GM18498 (cell line): ENCODE measurements at regions not wholly inside any gene's neighbourhood (a gene's known extent, or its start where the extent isn't known, plus 50 kb on each side); places are given as distances from the start of the nearest gene placed in this dataset.

Experiments used
- ATAC-seq: cut with Tn5 transposase; IDR thresholded peaks from one replicate; pipeline ENCODE4 v1.9.1; 2021; ENCODE audit warnings: mild to moderate bottlenecking, moderate library complexity; ENCODE audit not compliant: unreplicated experiment

DNA sequence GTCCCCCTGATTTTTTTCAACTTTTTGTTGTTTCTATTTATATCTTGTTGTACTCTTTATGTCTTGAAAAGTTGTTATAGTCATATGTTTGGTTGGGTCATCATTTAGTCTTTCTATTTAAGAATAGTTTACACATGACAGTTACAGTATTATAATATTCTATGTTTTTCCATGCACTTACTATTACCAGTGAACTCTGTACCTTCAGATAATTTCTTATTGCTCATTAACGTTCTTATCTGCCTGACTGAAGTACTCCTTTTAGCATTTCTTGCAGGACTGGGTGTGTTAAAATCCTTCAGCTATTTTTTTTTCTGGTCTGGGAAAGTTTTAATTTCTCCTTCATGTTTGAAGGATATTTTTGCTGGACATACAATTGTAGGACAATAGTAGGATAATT lies 157.7 kb upstream of the DIPK2B start:
- no peak for ATAC-seq

- no peak for ATAC-seq
These were observed 152.8 kb upstream of the DIPK2B start for GRCh38 chrX:45353456-45353855.

DNA sequence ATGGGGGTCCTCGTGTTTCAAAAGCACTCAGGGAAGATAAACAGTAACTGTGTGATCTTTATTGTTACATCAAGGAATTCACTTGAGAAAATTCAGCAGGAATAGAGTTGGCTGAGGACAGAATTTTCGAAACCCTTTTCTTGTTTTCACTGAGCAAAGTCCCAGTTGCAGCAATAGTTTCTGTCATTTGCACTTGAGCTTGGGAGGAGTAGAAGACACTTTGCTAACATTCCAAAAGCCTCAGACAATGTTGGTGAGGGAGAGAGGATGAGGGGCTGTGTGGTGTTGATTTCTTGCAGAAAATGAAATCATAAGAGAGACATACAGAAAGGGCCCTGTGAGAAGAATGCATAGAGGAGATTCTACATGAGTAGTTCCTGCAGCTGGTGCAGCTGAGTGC lies 151.9 kb upstream of the DIPK2B start:
- ATAC-seq, result no peak

GRCh38 chrX:45351478-45351877 lies 150.8 kb upstream of the DIPK2B start:
- no peak for ATAC-seq

DNA sequence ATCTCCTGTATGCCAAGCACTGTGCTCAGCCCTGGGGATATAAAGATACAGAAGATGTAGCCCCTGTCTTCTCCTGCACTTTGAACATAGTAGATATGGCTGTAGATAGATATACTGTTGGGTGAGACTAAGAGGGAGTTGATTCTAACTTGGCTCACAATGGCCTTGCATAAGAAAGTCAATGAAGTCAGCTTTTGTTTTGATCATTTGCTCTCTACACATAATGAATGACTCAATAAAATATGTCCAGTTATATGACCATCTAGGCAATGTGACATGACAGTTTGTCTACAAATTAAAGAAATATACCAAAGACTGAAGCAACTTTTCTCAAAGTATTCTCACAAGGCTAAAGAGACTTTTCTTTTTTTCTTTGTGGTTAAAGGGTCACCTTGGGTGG lies 147.6 kb upstream of the DIPK2B start:
- ATAC-seq, result no peak

DNA sequence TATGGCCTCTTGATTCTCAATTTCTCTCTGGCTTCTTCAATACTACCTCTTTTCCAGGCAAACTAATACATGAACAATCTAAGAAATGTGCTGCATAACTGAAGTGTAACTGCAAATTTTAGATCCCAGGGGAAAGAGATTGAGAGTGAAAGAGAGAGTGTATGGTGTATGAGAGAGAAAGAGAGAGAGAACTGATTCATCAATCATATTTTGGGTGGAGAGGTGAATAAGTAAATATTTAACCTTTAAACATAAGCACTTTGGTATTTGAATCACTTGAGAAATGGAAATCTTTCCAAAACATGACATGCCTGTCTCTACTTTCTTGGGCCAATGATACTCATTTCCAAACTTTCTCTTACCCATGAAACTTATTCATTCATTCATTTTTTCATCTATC lies 147.2 kb upstream of the DIPK2B start:
- ATAC-seq, result no peak

DNA sequence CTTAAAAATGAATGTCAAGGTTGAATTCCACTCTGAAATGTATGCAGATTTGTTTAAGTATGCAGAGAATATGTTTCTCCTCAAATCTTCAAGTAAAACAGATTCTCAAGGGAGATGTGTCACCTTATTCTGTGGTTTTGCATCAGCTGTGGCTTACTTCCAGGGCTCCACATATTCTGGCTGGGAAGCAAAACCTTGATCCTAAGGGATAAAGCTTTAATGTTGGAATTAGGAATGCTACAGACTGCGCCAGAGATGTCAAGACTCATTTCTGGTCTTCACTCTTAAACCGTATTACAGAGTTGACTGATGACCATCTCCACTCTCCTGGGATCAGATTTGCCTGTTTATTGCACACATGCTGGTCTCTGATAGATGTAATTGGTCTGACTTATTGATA lies 143.9 kb upstream of the DIPK2B start:
- ATAC-seq, result no peak

GRCh38 chrX:45329217-45329616 lies 128.5 kb upstream of the DIPK2B start:
- ATAC-seq, result no peak

DNA sequence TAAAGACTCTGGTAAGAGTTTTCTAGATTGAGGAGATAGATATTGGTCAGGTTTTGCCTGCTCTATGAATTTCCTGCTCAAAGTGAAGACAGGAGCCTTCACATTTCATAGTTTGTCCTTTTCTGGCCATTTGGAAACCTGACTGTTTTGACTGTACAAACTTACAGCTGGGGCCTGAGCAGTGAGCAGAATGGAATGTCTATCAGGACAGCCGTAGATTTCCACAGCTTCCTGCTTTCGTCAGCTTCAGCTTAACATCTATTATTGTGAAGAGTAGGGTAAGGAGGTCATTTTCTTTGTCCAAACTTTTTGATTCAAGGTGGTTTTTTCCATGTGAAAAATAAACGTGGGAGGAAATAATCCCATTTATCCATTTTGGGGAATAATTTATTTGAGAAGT lies 124.3 kb upstream of the DIPK2B start:
- ATAC-seq, result no peak

DNA sequence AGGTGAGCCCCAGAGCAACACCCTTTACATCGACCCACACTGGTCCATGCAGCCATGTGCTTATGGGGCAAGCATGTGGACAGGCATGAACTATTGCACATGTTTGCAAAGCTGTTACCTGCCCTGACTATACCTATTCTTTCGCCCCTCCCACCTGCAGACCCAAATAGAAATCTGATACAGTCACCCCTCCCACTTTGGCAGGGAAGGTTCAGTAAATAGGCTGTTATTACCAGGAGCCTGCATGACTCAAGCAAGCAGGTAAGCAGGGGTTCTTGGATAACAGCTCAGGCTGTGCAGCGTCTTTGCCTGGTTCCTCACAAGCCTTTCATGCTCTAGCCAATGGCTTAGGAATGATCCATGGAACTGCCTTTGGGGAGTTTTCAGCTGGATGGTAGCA lies 122.7 kb upstream of the DIPK2B start:
- no peak for ATAC-seq

DNA sequence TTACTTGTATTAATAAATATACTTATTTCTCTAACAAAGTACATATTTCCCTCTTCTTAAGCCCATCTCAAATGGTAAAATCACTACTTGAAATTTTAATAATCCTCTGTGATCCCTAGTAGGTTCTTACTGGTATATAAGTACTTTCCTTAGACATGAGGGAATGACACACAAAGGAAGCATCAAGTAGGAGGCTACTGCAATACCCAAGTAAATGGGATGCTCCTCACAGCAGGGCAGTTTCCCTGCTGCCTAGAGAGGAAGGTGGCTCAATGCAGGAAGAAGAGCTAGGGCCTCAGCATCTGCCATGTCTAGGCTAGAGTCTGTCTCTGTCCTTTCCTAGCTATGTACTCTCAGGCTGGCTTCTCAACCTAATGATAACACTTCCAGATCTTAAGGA lies 122.1 kb upstream of the DIPK2B start:
- no peak for ATAC-seq

DNA sequence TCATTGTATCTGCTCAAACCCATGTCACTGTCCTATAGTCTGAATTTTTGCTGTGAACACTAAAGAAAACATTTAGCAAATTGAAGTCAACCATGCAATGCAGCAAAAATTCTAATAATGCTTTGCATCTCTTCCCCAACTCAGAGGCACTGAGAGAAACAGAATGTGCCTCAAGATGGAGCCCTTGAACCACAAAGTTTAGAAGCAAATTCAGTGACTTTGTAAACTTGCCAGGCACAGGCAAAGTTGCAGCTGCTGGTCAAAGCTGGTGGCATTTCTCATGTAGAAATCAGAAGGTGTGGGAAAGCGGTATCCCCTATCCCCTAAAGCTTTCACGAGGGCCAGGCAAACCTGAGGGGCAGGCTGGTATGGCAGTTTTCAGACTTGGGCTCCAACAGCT lies 121.7 kb upstream of the DIPK2B start:
- no peak for ATAC-seq

DNA sequence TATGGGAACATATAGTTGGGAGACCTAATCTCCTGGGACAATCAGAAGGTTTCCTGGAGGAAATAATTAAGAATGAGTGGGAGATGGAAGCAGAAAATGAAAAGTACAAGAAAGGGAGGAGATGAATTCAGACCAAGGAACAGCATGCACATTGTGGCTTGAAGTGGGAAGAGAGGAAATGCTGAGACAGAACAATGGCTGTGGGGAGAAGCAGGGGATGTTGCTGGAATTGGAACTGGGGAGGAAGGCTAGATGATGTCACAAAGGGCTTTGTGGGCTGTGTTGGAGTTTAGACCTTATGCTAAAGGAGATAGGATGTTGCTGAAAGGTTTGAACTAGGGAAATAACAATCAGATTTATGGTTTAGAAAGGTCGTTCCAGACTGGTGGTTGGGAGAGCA lies 119.5 kb upstream of the DIPK2B start:
- no peak for ATAC-seq

- no peak for ATAC-seq
These were observed 109.1 kb upstream of the DIPK2B start for GRCh38 chrX:45309801-45310200.

- no peak for ATAC-seq
These were observed 108.4 kb upstream of the DIPK2B start for GRCh38 chrX:45309096-45309495.

DNA sequence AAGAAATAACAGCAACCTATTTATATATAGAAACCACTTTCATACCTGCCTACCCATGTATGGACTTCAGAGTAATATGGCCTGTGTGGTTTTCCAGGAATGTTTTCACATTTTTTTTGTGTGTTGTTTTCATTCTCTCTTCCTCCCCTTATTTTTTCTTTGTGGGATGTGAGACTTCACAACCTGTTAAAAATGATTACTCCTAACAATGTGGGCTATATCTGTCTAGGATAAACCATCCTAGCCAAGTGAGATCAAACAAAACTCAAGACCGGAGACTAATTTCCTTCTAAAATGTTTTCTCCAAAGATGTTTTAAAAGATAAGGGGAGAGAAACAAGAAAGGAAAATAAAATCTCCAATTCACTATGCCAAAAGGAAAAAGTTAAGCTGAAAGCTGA lies 106.1 kb upstream of the DIPK2B start:
- ATAC-seq, result no peak

GRCh38 chrX:45300638-45301037 lies 100.0 kb upstream of the DIPK2B start:
- no peak for ATAC-seq

GRCh38 chrX:45295259-45295986 lies 94.7 kb upstream of the DIPK2B start:
- no peak for ATAC-seq

DNA sequence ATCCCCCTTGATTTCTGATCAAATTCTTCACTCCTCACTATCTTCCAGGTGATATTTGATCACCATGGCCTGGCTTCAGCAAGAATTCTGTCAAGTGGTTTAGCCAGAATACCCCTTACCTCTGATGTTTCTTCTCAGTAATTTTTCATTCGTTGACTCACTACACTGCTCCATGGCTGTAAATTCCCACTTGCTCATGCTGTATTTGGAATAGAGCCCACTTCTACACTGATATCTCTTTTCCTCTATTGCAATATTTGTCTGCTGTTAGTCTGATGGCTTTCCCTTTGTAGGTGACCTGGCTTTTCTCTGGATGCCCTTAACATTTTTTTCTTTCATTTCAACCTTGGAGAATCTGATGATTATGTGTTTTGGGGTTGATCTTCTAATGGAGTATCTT lies 73.9 kb upstream of the DIPK2B start:
- no peak for ATAC-seq

DNA sequence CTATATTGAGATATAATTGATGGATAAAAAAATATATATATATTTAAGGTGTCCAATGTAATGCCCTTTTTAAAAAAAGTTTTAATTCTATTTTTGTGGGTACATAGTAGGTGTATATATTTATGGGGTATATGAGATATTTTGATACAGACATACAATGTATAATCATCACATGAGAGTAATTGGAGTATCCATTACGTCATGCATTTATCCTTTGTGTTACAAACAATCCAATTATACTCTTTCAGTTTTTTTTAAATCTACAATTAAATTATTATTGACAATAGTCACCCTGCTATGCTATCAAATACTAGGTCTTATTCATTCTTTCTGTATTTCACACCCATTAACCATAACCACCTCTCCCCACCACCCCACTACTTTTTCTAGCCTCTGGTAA lies 66.3 kb upstream of the DIPK2B start:
- ATAC-seq, result no peak

- no peak for ATAC-seq
These were observed 65.8 kb upstream of the DIPK2B start for GRCh38 chrX:45266456-45266855.

- ATAC-seq, result no peak
These were observed 64.2 kb upstream of the DIPK2B start for GRCh38 chrX:45264865-45265264.

DNA sequence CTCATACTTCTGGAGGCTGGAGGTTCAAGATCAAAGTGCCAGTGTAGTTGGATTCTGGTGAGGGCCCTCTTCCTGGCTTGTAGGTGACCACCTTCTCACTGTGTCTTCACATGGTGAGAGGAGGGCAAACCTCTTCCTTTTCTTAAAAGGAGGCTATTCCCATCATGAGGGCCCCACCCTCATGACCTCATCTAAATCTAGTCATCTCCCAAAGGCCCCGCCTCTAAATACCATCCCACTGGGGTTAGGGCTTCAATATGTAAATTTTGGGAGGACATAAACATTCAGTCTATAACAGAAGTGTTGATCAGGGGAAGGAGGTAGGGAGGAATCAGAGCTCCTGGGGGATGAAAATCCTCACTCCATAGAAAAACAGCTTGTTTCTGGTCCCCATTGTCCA lies 60.8 kb upstream of the DIPK2B start:
- no peak for ATAC-seq
